ENCODE measurements at regions not wholly inside any gene's neighbourhood (a gene's known extent, or its start where the extent isn't known, plus 50 kb on each side); places are given as distances from the start of the nearest gene placed in this dataset.

DNA sequence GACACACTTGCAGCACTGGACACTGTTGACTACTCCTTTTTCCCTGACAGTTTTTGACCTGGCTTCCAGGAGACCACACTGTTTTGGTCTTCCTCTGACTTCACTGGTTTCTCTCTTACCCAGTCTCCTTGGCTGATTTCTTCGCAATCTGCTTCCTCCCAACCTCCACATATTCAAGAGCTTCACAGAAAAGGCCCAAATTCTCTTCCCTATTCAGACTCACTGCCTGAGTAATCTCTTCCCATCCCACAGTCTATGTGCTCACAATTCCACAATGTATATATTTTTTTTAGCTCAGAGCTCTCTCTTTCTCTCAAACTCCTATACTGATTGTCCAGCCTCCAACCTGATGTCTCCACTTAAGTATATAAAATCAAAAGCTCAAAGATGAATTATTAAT is 115.4 kb downstream of the SINHCAF start (continued):
- no peak for TF ChIP-seq PRDM15 (CRISPR knock-in tag; IDR thresholded peaks at IDR 0.05)

GRCh38 chr12:31214626-31215517 is 111.1 kb downstream of the SINHCAF start:
- ATAC-seq (no peak), DNase-seq (ENCODE audit: low spot score) (no peak)
- H3K27ac Mint-ChIP-seq, result no peak overlapping the region
- H3K9me3 Mint-ChIP-seq, result 0 out of 2 replicates have a peak, but pooled peaks cover under 1% of the 10 kb centered on the region
- no peaks in the 10 kb centered on the region for H3K36me3 Mint-ChIP-seq
- no peak for TF ChIP-seq RORB (CRISPR knock-in tag; IDR thresholded peaks at IDR 0.05)
- TF ChIP-seq ZNF121 (CRISPR knock-in tag; IDR thresholded peaks at IDR 0.05), result no peak
- TF ChIP-seq ZMAT4 (CRISPR knock-in tag; IDR thresholded peaks at IDR 0.05), result no peak
- no peak for TF ChIP-seq AFF4 (CRISPR knock-in tag; IDR thresholded peaks at IDR 0.05; ENCODE audit: borderline replicate concordance)
- no peak for TF ChIP-seq CREB1 (CRISPR knock-in tag; IDR thresholded peaks at IDR 0.05)
- TF ChIP-seq E2F5 (CRISPR knock-in tag; IDR thresholded peaks at IDR 0.05), result no peak
- no peak for TF ChIP-seq ATF3 (CRISPR knock-in tag; conservative IDR thresholded peaks at IDR 0.05)
- no peak for TF ChIP-seq TEAD1 (CRISPR knock-in tag; IDR thresholded peaks at IDR 0.05)
- TF ChIP-seq NFE2L1 (CRISPR knock-in tag; IDR thresholded peaks at IDR 0.05), result no peak
- no peak for TF ChIP-seq PRRX2 (CRISPR knock-in tag; IDR thresholded peaks at IDR 0.05)
- TF ChIP-seq E2F4 (CRISPR knock-in tag; IDR thresholded peaks at IDR 0.05; ENCODE audit: borderline replicate concordance, low read depth), result no peak
- TF ChIP-seq USF2 (CRISPR knock-in tag; IDR thresholded peaks at IDR 0.05), result no peak
- peaks cover 30% of the 10 kb centered on the region for H3K4me1 Mint-ChIP-seq
- peaks cover 9% of the 10 kb centered on the region for H3K27me3 Mint-ChIP-seq (ENCODE audit: low read depth)
- CTCF ChIA-PET, result interaction anchor here (0.9 to 1.5 kb wide), 3 partner anchors 9 to 57 kb away, joined by 3 read pairs; no protein-coding TSS in a partner anchor
- H3K4me3 Mint-ChIP-seq, result no peak overlapping the region
- POLR2A ChIA-PET, result no interaction called here
